ACC112 (cell line): ENCODE measurements at regions not wholly inside any gene's neighbourhood (a gene's known extent, or its start where the extent isn't known, plus 50 kb on each side); places are given as distances from the start of the nearest gene placed in this dataset.
"Not testable (repeated sequence)": the region's sequence is repeated elsewhere in the genome, so short reads cannot be mapped to it uniquely, and the experiment has no call there.

Experiments used
- H2AFZ ChIP-seq: fragments of 200-600 bp; sonication (generic); one replicate; pipeline ENCODE4 v1.6.0; 2017; ENCODE audit warnings: antibody characterized with exemption, low read length; ENCODE audit not compliant: unreplicated experiment
- H3K27ac ChIP-seq: fragments of 200-600 bp; sonication (generic); 2 replicates; pipeline ENCODE4 v1.5.1; 2014; ENCODE audit warnings: low read depth, mild to moderate bottlenecking, antibody characterized with exemption, low read length, moderate library complexity
- H3K27me3 ChIP-seq: fragments of 200-600 bp; sonication (generic); 2 replicates; pipeline ENCODE4 v1.6.1; 2014; ENCODE audit warnings: mild to moderate bottlenecking, antibody characterized with exemption, low read length, moderate library complexity, mixed read lengths; ENCODE audit not compliant: insufficient read depth
- H3K36me3 ChIP-seq: fragments of 200-600 bp; sonication (generic); 2 replicates; pipeline ENCODE4 v1.6.1; 2016; ENCODE audit warnings: mild to moderate bottlenecking, antibody characterized with exemption, low read length, moderate library complexity, mixed read lengths; ENCODE audit not compliant: insufficient read depth
- H3K4me1 ChIP-seq: fragments of 200-600 bp; sonication (generic); one replicate; pipeline ENCODE4 v1.6.1; 2016; ENCODE audit warnings: low read length, mixed read lengths; ENCODE audit not compliant: insufficient read depth, unreplicated experiment, control insufficient read depth
- H3K4me3 ChIP-seq: fragments of 200-600 bp; sonication (generic); 2 replicates; pipeline ENCODE4 v1.5.1; 2014; ENCODE audit warnings: mild to moderate bottlenecking, low read depth, low read length
- H3K79me2 ChIP-seq: fragments of 200-600 bp; sonication (generic); one replicate; pipeline ENCODE4 v1.6.0; 2016; ENCODE audit warnings: low read length; ENCODE audit not compliant: control insufficient read depth, unreplicated experiment, insufficient read depth

GRCh38 chr17:52895272-52895671 is 736.8 kb upstream of the CA10 start:
- H2AFZ ChIP-seq = no peak overlapping the region
- H3K36me3 ChIP-seq = no peaks in the 10 kb centered on the region
- H3K27ac ChIP-seq = no peak overlapping the region

GRCh38 chr17:52892334-52892733 is 733.8 kb upstream of the CA10 start:
- H3K4me3 ChIP-seq = no peak overlapping the region
- no peak overlapping the region for H3K27ac ChIP-seq

More at GRCh38 chr17:52895272-52895671, 736.8 kb upstream of the CA10 start:
- Histone ChIP-seq H3K4me1 (no peaks in the 10 kb centered on the region), H3K79me2 (no peaks in the 10 kb centered on the region), H3K27me3 (no peaks in the 10 kb centered on the region), H3K4me3 (no peak overlapping the region)

GRCh38 chr17:52885882-52886281 is 727.4 kb upstream of the CA10 start:
- Histone ChIP-seq H3K79me2 (no peaks in the 10 kb centered on the region), H3K36me3 (no peaks in the 10 kb centered on the region), H3K27ac (no peak overlapping the region), H3K4me1 (no peaks in the 10 kb centered on the region), H3K27me3 (no peaks in the 10 kb centered on the region), H3K4me3 (no peak overlapping the region), H2AFZ (no peak overlapping the region)

More at GRCh38 chr17:52892334-52892733, 733.8 kb upstream of the CA10 start:
- Histone ChIP-seq H2AFZ (no peak overlapping the region), H3K79me2 (no peaks in the 10 kb centered on the region), H3K36me3 (no peaks in the 10 kb centered on the region), H3K27me3 (no peaks in the 10 kb centered on the region), H3K4me1 (no peaks in the 10 kb centered on the region)

GRCh38 chr17:52883907-52884491 is 725.5 kb upstream of the CA10 start:
- not testable (repeated sequence) for H2AFZ ChIP-seq, H3K36me3 ChIP-seq, H3K27ac ChIP-seq, H3K27me3 ChIP-seq, H3K4me1 ChIP-seq, H3K79me2 ChIP-seq, H3K4me3 ChIP-seq

GRCh38 chr17:52846767-52847166 is 688.3 kb upstream of the CA10 start:
- not testable (repeated sequence) for H3K36me3 ChIP-seq, H3K27ac ChIP-seq, H3K4me1 ChIP-seq, H3K4me3 ChIP-seq, H3K79me2 ChIP-seq, H3K27me3 ChIP-seq, H2AFZ ChIP-seq

GRCh38 chr17:52841971-52842370 is 683.5 kb upstream of the CA10 start:
- Histone ChIP-seq H3K27ac (no peak overlapping the region), H3K79me2 (no peaks in the 10 kb centered on the region), H3K27me3 (no peaks in the 10 kb centered on the region), H2AFZ (no peak overlapping the region), H3K4me1 (no peaks in the 10 kb centered on the region), H3K4me3 (no peak overlapping the region), H3K36me3 (no peaks in the 10 kb centered on the region)

- H3K27me3 ChIP-seq = no peaks in the 10 kb centered on the region
- H3K36me3 ChIP-seq = no peaks in the 10 kb centered on the region
- no peak overlapping the region for H3K27ac ChIP-seq
- no peak overlapping the region for H2AFZ ChIP-seq
- H3K4me1 ChIP-seq = no peaks in the 10 kb centered on the region
- no peaks in the 10 kb centered on the region for H3K79me2 ChIP-seq
- no peak overlapping the region for H3K4me3 ChIP-seq
These were observed 679.0 kb upstream of the CA10 start for GRCh38 chr17:52837492-52837891.

- Histone ChIP-seq H3K79me2 (no peaks in the 10 kb centered on the region), H3K36me3 (no peaks in the 10 kb centered on the region), H2AFZ (no peak overlapping the region), H3K27me3 (no peaks in the 10 kb centered on the region), H3K27ac (no peak overlapping the region), H3K4me1 (no peaks in the 10 kb centered on the region), H3K4me3 (no peak overlapping the region)
These were observed 673.0 kb upstream of the CA10 start for GRCh38 chr17:52831536-52831935.

GRCh38 chr17:52828621-52829020 is 670.1 kb upstream of the CA10 start:
- no peak overlapping the region for H3K4me3 ChIP-seq
- no peak overlapping the region for H3K27ac ChIP-seq
- no peaks in the 10 kb centered on the region for H3K79me2 ChIP-seq
- no peaks in the 10 kb centered on the region for H3K27me3 ChIP-seq
- no peaks in the 10 kb centered on the region for H3K4me1 ChIP-seq
- H3K36me3 ChIP-seq = no peaks in the 10 kb centered on the region
- no peak overlapping the region for H2AFZ ChIP-seq

- Histone ChIP-seq H3K27ac (no peak overlapping the region), H3K36me3 (no peaks in the 10 kb centered on the region), H3K79me2 (no peaks in the 10 kb centered on the region), H3K4me3 (no peak overlapping the region), H3K4me1 (no peaks in the 10 kb centered on the region), H3K27me3 (no peaks in the 10 kb centered on the region), H2AFZ (no peak overlapping the region)
These were observed 669.0 kb upstream of the CA10 start for GRCh38 chr17:52827526-52827925.

GRCh38 chr17:52824542-52824941 is 666.0 kb upstream of the CA10 start:
- H3K4me3 ChIP-seq = no peak overlapping the region
- H3K4me1 ChIP-seq = no peaks in the 10 kb centered on the region
- no peak overlapping the region for H3K27ac ChIP-seq
- H2AFZ ChIP-seq = no peak overlapping the region
- no peaks in the 10 kb centered on the region for H3K27me3 ChIP-seq
- H3K36me3 ChIP-seq = no peaks in the 10 kb centered on the region
- no peaks in the 10 kb centered on the region for H3K79me2 ChIP-seq
